Colonic mucosa (tissue), 4 donors: ENCODE measurements at regions not wholly inside any gene's neighbourhood (a gene's known extent, or its start where the extent isn't known, plus 50 kb on each side); places are given as distances from the start of the nearest gene placed in this dataset.

Experiments used
- DNase-seq: peaks from one replicate; pipeline ENCODE4 v3.0.0-alpha.2; 2020
- H3K27ac ChIP-seq: fragments of 200-600 bp; one replicate; pipeline ENCODE4 v1.8.0; 2021
- H3K27me3 ChIP-seq: fragments of 200-600 bp; one replicate; pipeline ENCODE4 v1.8.0; 2021
- H3K36me3 ChIP-seq: fragments of 200-600 bp; one replicate; pipeline ENCODE4 v1.8.0; 2021
- H3K4me1 ChIP-seq: fragments of 200-600 bp; one replicate; pipeline ENCODE4 v1.8.0; 2021; ENCODE audit warnings: mild to moderate bottlenecking
- H3K4me3 ChIP-seq: fragments of 200-600 bp; one replicate; pipeline ENCODE4 v1.8.0; 2021
- H3K9ac ChIP-seq, 2 donors: one replicate each; pipeline ENCODE4 v1.7.0; 2013; ENCODE audit warnings: control low read depth in 2 of 2, low read depth in 2 of 2, low read length in 2 of 2
- H3K9me3 ChIP-seq: fragments of 200-600 bp; one replicate; pipeline ENCODE4 v1.8.0; 2021
- CTCF ChIP-seq: fragments of 200-600 bp; IDR thresholded peaks from one replicate; pipeline ENCODE4 v1.8.0; 2022; ENCODE audit warnings: antibody characterized with exemption, mild to moderate bottlenecking
- intact Hi-C: fragments of 100-400 bp; cut with DNase I; formaldehyde crosslinking; loops from one replicate; pipeline ENCODE4 v1.14.1; 2022
- donor health status: healthy.
- donor health status: DM: no; HTN: no; CAD: no.
- donor health status: DM: no; HTN: no; CAD: no.

GRCh38 chr7:17429579-17429978 is 131.1 kb downstream of the AHR start:
- H3K36me3 ChIP-seq: no peaks in the 10 kb centered on the region
- H3K4me1 ChIP-seq: no peaks in the 10 kb centered on the region
- no peaks in the 10 kb centered on the region for H3K9me3 ChIP-seq
- H3K9ac ChIP-seq: no peak overlapping the region
- no peaks in the 10 kb centered on the region for H3K27me3 ChIP-seq
- no peak overlapping the region for H3K27ac ChIP-seq
- no peak for DNase-seq
- no peak for TF ChIP-seq CTCF
- no peak overlapping the region for H3K4me3 ChIP-seq
- intact Hi-C loops: no loop called here

- no peak overlapping the region for H3K9ac ChIP-seq
- H3K36me3 ChIP-seq: no peaks in the 10 kb centered on the region
- no peak for DNase-seq
- H3K27ac ChIP-seq: no peak overlapping the region
- intact Hi-C loops: no loop called here
- TF ChIP-seq CTCF: no peak
- H3K4me1 ChIP-seq: no peaks in the 10 kb centered on the region
- no peak overlapping the region for H3K4me3 ChIP-seq
- H3K9me3 ChIP-seq: no peaks in the 10 kb centered on the region
- no peaks in the 10 kb centered on the region for H3K27me3 ChIP-seq
Observed at GRCh38 chr7:17432793-17433192, 134.3 kb downstream of the AHR start.

GRCh38 chr7:17434191-17434590 is 135.7 kb downstream of the AHR start:
- no peak for DNase-seq
- H3K4me3 ChIP-seq: no peak overlapping the region
- no peak for TF ChIP-seq CTCF
- no peaks in the 10 kb centered on the region for H3K4me1 ChIP-seq
- no peak overlapping the region for H3K9ac ChIP-seq
- intact Hi-C loops: no loop called here
- H3K27me3 ChIP-seq: no peaks in the 10 kb centered on the region
- H3K36me3 ChIP-seq: no peaks in the 10 kb centered on the region
- H3K9me3 ChIP-seq: no peaks in the 10 kb centered on the region
- no peak overlapping the region for H3K27ac ChIP-seq

- Histone ChIP-seq H3K9me3 (no peaks in the 10 kb centered on the region), H3K9ac (no peak overlapping the region), H3K36me3 (no peaks in the 10 kb centered on the region), H3K4me1 (no peaks in the 10 kb centered on the region), H3K4me3 (no peak overlapping the region), H3K27ac (no peak overlapping the region), H3K27me3 (no peaks in the 10 kb centered on the region)
- TF ChIP-seq CTCF: no peak
- intact Hi-C loops: no loop called here
- DNase-seq: no peak
Observed at GRCh38 chr7:17434841-17435692, 136.6 kb downstream of the AHR start.

GRCh38 chr7:17436126-17436525 is 137.7 kb downstream of the AHR start:
- TF ChIP-seq CTCF: no peak
- no peak overlapping the region for H3K4me3 ChIP-seq
- intact Hi-C loops: no loop called here
- H3K27ac ChIP-seq: no peak overlapping the region
- no peaks in the 10 kb centered on the region for H3K9me3 ChIP-seq
- H3K27me3 ChIP-seq: no peaks in the 10 kb centered on the region
- H3K4me1 ChIP-seq: no peaks in the 10 kb centered on the region
- H3K36me3 ChIP-seq: no peaks in the 10 kb centered on the region
- H3K9ac ChIP-seq: no peak overlapping the region
- no peak for DNase-seq
